ENCODE measurements at regions not wholly inside any gene's neighbourhood (a gene's known extent, or its start where the extent isn't known, plus 50 kb on each side); places are given as distances from the start of the nearest gene placed in this dataset.
A peak's percentile ranks its signal among the peaks of the same experiment; 100 is the strongest.

- TF ChIP-seq PRDM10 (CRISPR knock-in tag; IDR thresholded peaks at IDR 0.05; ENCODE audit: low read depth) = no peak
- TF ChIP-seq SP2 (CRISPR knock-in tag; IDR thresholded peaks at IDR 0.05) = no peak
- TF ChIP-seq THAP11 (CRISPR knock-in tag; IDR thresholded peaks at IDR 0.05) = no peak
- no peak for TF ChIP-seq ATF7 (IDR thresholded peaks at IDR 0.05)
- 0 out of 2 replicates have a peak, but pooled peaks have one; percentile 24 for TF ChIP-seq ATF7 (CRISPR knock-in tag; IDR thresholded peaks at IDR 0.05)
- no peak for TF ChIP-seq ZMAT5 (CRISPR knock-in tag; IDR thresholded peaks at IDR 0.05; ENCODE audit: borderline replicate concordance, low read depth)
- TF ChIP-seq SIN3A (IDR thresholded peaks at IDR 0.05; ENCODE audit: borderline replicate concordance, low read depth, low read length) = no peak
- no peak for TF ChIP-seq IKZF4 (CRISPR knock-in tag; IDR thresholded peaks at IDR 0.05; ENCODE audit: borderline replicate concordance, low read depth, not compliant biosample characterization)
- peak; percentile 34; the same call in 1 of the 2 replicates for TF ChIP-seq ZNF232 (CRISPR knock-in tag; IDR thresholded peaks at IDR 0.05; ENCODE audit: borderline replicate concordance)
- TF ChIP-seq FLYWCH1 (CRISPR knock-in tag; IDR thresholded peaks at IDR 0.05) = no peak
- TF ChIP-seq ZNF687 (CRISPR knock-in tag; IDR thresholded peaks at IDR 0.05) = no peak; the same call in 1 of the 2 replicates
- TF ChIP-seq ZNF430 (CRISPR knock-in tag; IDR thresholded peaks at IDR 0.05) = 0 out of 2 replicates have a peak, but pooled peaks have one; percentile 22
- no peak for TF ChIP-seq PAX8 (CRISPR knock-in tag; IDR thresholded peaks at IDR 0.05; ENCODE audit: borderline replicate concordance)
- TF ChIP-seq ZNF484 (CRISPR knock-in tag; IDR thresholded peaks at IDR 0.05; ENCODE audit: borderline replicate concordance, low read depth) = no peak
- no peak for TF ChIP-seq FOXK1 (CRISPR knock-in tag; IDR thresholded peaks at IDR 0.05; ENCODE audit: borderline replicate concordance, low read depth)
- peak; percentile 49 for TF ChIP-seq ASH2L (IDR thresholded peaks at IDR 0.05; ENCODE audit: insufficient read length, low read depth, low read length)
- TF ChIP-seq, protein P1, sequence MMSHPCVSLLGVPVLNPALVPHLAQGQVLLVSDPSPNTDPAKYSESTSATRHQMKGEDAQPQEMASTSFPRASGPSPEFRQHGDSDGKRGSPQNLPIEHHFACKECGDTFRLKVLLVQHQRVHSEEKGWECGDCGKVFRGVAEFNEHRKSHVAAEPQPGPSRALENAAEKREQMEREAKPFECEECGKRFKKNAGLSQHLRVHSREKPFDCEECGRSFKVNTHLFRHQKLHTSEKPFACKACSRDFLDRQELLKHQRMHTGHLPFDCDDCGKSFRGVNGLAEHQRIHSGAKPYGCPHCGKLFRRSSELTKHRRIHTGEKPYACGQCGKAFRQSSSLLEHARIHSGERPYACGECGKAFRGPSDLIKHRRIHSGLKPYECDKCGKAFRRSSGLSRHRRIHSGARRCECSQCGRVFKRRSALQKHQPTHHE (CRISPR knock-in tag; IDR thresholded peaks at IDR 0.05; ENCODE audit: borderline replicate concordance) = no peak
Observed at GRCh38 chr1:234719454-234720251, 109.7 kb upstream of the IRF2BP2 start (continued).
